H1 (cell line): ENCODE measurements at regions not wholly inside any gene's neighbourhood (a gene's known extent, or its start where the extent isn't known, plus 50 kb on each side); places are given as distances from the start of the nearest gene placed in this dataset.

ENCODE experiments used
- POLR2A ChIP-seq, 2 experiments: IDR thresholded peaks; 1 replicate in 1 of 2; 2 replicates in 1 of 2; pipeline ENCODE4 v1.6.1; 2011; ENCODE audit warnings: low read depth in 2 of 2, low read length in 2 of 2, mild to moderate bottlenecking in 2 of 2; ENCODE audit errors: control extremely low read depth in 1 of 2
- SP2 ChIP-seq: IDR thresholded peaks from 2 replicates; pipeline ENCODE4 v1.6.1; 2012; ENCODE audit warnings: mild to moderate bottlenecking, low read length, inconsistent platforms
- TAF1 ChIP-seq: IDR thresholded peaks from 2 replicates; pipeline ENCODE4 v1.6.1; 2011; ENCODE audit warnings: mild to moderate bottlenecking, low read depth, low read length
- TEAD4 ChIP-seq: IDR thresholded peaks from 2 replicates; pipeline ENCODE4 v1.6.1; 2012; ENCODE audit warnings: low read depth, low read length, inconsistent platforms, mixed read lengths
- TF ChIP-seq, protein P1 (sequence below), 3 experiments: IDR thresholded peaks; 1 replicate in 2 of 3; 2 replicates in 1 of 3; pipeline versions ENCODE4 v1.5.1 to v1.6.1; 2011; ENCODE audit warnings: low read length in 3 of 3, mild to moderate bottlenecking in 3 of 3, inconsistent platforms in 2 of 3, low read depth in 1 of 3, moderate library complexity in 1 of 3; ENCODE audit not compliant: insufficient read depth in 1 of 3; ENCODE audit errors: control extremely low read depth in 1 of 3

DNA sequence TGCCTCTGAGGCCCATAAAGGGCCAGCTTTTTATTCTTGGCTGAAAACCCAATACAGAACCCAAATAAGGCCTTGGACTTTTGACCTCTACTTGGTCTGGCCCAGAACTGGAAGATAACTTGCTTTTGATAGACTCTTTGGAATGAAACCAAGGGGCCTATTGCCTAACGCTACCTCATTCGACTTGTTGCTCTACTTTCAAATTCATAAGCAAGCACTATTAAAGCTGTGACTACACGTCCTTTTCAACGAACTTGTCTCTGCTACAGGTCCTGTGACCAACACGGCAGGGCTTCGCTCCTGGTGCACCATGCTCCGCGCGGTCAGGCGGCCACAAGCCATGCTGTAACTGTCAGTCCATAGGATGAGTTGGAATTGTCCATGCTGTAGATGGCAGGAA is 385.4 kb downstream of the MFSD1 start:
- TF ChIP-seq TAF1: no peak
- TF ChIP-seq TEAD4: no peak
- no peak for TF ChIP-seq SP2
- TF ChIP-seq, protein P1, sequence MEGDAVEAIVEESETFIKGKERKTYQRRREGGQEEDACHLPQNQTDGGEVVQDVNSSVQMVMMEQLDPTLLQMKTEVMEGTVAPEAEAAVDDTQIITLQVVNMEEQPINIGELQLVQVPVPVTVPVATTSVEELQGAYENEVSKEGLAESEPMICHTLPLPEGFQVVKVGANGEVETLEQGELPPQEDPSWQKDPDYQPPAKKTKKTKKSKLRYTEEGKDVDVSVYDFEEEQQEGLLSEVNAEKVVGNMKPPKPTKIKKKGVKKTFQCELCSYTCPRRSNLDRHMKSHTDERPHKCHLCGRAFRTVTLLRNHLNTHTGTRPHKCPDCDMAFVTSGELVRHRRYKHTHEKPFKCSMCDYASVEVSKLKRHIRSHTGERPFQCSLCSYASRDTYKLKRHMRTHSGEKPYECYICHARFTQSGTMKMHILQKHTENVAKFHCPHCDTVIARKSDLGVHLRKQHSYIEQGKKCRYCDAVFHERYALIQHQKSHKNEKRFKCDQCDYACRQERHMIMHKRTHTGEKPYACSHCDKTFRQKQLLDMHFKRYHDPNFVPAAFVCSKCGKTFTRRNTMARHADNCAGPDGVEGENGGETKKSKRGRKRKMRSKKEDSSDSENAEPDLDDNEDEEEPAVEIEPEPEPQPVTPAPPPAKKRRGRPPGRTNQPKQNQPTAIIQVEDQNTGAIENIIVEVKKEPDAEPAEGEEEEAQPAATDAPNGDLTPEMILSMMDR (IDR thresholded peaks at IDR 0.05; ENCODE audit: control extremely low read depth in 1 of 3, insufficient read depth in 1 of 3, low read depth in 1 of 3, low read length in 3 of 3): no peak
- no peak for TF ChIP-seq POLR2A (IDR thresholded peaks at IDR 0.05; ENCODE audit: control extremely low read depth in 1 of 2, low read depth in 2 of 2, low read length in 2 of 2)
